Stimulated activated naive CD8-positive, alpha-beta T cell treated with anti-CD3 and anti-CD28 coated beads, Interleukin-15, Interleukin-2, amounts not matched to agents 100 U/mL and 50 U/mL, for 24 hours (primary cell): ENCODE measurements at regions not wholly inside any gene's neighbourhood (a gene's known extent, or its start where the extent isn't known, plus 50 kb on each side); places are given as distances from the start of the nearest gene placed in this dataset.
A peak's percentile ranks its signal among the peaks of the same experiment; 100 is the strongest.
"Not testable (repeated sequence)": the region's sequence is repeated elsewhere in the genome, so short reads cannot be mapped to it uniquely, and the experiment has no call there.

Source experiments
- ATAC-seq: fragments of 150-1000 bp; cut with Tn5 transposase; one replicate; pipeline ENCODE4 v1.10.0; 2021
- DNase-seq: peaks from one replicate; pipeline ENCODE4 v3.0.0; 2021

GRCh38 chr2:143950704-143951103 lies 569.2 kb downstream of the ZEB2 start:
- DNase-seq: no peak
- ATAC-seq: no peak

GRCh38 chr2:143949121-143949848 lies 570.6 kb downstream of the ZEB2 start:
- no peak for ATAC-seq

GRCh38 chr2:143948710-143949109 lies 571.2 kb downstream of the ZEB2 start:
- ATAC-seq (no peak), DNase-seq (no peak)

More at GRCh38 chr2:143949121-143949848, 570.6 kb downstream of the ZEB2 start:
- DNase-seq: no peak

DNA sequence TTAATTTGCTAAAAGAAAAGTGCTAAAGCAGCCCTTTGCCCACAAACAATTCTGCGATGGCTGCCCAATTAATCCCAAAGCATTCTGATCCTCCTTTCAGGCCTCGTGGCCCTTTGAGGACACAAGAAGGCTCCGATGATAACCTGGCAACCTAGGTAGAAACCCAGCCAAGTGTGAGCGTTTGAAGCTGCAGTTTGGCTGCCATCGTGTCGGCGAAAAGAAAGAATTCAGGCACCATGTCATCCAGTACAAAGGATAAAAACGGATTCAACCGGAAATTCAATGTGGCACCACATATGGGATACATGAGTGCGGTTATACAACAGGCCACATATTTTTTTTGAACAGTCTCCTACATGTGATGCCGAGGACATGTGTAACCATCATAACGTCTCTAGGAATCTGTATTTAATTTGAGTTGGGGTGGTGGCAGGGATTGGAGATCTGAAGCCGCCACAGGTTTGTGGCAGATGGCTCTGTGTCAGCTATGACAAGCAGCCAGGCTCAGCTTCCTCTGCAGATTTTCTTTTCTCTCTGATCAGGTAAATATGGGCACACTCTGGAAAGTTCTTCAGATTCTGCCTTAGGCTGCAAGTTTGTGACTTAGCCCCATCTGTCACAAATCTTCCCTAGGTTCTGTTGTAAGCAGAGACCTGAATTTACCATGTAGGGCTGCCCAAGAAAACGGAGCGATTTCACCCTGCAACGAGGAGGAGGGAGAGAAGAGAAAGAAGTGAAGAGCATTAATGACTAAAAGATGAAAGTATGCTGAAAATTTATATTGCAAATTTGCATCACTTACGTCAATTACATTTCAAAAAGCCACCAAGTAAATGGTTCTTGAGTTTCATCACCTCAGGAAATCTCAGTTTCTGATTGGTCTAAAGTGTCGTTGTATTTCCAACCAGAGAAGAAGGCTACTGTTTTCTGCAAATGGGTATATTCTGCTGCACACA lies 573.2 kb downstream of the ZEB2 start:
- ATAC-seq (no peak), DNase-seq (no peak)

GRCh38 chr2:143942486-143942885 lies 577.4 kb downstream of the ZEB2 start:
- DNase-seq (no peak), ATAC-seq (no peak)

- no peak for ATAC-seq
- no peak for DNase-seq
Measured at GRCh38 chr2:143940720-143941119, 579.2 kb downstream of the ZEB2 start.

DNA sequence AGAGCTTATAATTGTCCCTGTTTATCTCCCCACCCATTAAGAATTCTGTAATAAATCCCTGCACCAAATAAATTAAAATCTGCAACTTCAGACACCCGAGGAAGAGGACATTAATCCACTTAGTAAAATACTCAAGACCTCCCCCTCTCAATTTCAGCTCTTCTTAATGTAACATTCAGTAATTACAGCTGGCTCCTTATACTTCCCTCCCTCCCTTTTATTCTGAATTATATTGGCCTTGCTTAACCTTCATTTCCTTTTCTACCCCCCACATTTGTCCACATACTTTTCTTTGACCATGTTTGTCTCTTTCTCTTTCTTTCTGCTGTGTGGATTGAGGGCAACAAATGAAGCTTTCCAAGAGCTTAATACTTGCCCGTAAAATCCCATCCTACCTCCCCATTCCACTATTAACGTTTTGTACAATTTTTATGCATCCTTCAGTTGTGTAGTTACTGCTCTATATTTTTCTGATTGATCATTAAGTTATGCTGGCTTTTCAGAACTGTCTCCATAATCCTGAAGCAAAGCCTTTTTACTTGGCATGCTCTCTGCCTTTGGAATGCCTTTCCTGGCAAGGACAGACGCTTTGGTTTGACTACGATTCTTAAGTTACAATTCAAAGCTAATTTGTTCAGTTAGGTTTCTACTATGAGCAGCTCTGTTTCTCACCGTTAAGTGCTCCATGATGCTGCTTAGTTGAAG lies 580.1 kb downstream of the ZEB2 start:
- no peak for DNase-seq
- no peak for ATAC-seq

GRCh38 chr2:143937723-143938350 lies 582.1 kb downstream of the ZEB2 start:
- no peak for DNase-seq
- no peak for ATAC-seq

DNA sequence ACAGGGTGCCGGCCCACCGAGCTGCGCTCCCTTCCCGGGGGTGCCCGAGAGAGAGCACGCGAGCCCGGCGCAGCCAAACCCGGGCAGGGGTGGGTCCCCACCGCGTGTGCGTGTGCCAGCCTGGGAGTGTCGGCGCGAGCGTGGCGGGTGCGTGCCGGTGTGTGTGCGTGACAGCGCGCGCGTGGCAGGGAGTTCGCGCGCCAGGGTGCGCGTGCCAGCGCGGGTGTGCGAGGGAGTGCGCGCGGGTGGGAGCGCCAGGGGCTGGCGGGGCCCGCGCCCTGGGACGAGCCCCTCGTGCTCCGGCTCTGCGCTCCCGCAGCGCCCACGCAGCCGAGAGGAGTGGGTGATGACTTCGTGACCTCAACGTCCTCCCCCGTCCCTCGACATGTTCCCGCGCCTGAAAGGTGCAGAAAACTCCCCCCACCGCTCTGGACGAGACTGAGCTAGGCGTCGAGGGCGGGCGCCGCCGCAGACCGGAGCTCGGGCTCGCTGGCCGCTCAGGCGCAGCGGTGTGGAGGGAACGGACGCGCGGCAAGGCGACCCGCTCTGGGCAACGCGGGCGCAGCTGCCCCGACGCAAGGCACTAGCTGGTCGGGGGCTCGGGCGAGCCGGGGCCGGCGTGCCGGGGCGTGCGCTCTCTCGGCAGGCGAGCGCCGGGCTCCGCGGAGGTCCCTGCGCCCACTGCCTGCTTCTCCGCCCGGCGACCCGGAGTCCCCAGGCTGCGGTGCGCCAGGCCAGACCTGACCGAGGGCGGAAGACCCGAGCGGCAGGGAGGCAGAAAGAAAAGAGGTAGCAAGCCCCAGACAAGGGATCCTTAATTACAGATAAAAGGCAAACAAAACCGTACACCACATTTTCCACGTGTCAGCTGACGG lies 582.8 kb downstream of the ZEB2 start:
- peak; percentile 57 for ATAC-seq
- peak; percentile 50 for DNase-seq

- ATAC-seq (peak; percentile 8), DNase-seq (no peak)
Measured at GRCh38 chr2:143936538-143936847, 583.4 kb downstream of the ZEB2 start.

DNA sequence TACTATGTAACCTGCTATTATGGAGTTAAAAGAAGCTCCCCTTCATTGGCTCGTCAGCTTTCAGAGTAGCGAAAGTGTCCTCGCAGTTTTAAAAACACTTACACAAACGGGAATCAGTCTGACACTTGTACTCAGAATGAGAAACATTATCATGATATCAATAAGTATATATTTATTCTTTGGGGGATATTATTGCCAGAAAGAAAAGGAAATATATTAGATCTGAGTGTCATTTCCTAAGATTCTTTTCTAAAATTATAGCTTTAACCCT lies 584.5 kb downstream of the ZEB2 start:
- DNase-seq: no peak
- no peak for ATAC-seq

DNA sequence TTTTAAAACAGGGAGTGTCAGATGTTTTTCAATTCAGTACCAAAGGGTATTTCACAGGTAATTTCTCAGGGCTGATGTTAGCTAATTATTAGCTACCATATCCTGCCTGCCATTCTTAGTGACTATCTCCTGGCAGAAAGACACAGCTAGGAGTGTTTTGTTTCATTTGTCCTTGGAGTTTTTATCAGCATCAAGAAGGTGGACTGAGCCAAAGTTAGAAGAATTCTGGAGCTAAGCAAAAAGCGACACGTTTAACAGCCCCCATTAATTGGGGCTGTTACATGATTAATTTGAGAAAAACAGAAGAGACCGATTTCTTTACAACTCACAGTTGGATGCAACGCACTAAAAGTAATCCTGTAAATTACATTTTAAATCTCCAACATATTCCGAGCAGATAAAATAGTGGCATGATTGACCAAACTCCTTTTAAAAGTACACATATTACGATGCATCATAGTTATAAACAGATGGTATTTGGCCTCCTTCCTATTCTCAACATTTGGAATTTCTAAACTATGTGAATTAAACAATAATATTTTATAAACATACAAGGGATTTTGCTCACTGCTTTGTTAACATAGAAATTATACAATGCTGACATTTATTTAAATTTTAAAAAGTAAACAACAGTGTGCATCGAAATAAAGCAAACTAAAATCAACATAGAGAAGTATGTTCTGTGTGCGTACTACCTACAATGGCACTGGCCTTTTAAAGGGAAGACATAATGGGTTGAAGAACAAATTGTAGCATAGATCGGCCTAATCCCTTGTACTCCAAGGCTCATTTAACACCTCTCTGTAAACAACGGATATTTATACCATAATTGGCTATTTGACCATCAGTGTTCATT lies 585.1 kb downstream of the ZEB2 start:
- DNase-seq (no peak), ATAC-seq (no peak)

DNA sequence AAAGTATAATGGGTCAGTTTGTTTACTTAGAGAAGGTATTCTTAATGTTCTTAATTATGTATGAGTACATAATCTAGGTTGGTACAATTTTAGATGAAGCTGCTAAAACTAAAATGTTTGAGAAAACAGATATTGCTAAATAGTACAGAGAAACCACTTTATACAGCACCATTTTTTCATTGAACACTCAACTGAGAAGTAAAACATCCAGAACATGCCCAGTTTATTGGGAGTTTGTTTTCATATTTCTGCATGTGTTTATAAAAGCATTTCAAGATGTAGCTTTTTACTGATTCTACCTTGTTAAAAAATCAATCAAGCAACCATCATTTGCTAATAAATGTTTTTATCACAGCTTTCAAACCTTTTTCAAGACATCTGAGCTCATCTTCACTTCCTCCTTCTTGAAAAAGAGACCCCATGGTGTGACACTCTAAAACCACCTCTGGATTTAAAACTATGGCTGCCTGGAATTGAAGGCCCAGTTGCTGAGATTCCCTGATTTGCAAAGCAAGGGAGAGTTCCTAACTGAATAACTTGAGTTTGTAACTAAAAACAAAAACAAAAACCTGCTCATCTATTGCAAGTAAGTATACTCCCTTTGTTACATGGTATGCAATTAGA lies 585.9 kb downstream of the ZEB2 start:
- no peak for DNase-seq
- no peak for ATAC-seq

DNA sequence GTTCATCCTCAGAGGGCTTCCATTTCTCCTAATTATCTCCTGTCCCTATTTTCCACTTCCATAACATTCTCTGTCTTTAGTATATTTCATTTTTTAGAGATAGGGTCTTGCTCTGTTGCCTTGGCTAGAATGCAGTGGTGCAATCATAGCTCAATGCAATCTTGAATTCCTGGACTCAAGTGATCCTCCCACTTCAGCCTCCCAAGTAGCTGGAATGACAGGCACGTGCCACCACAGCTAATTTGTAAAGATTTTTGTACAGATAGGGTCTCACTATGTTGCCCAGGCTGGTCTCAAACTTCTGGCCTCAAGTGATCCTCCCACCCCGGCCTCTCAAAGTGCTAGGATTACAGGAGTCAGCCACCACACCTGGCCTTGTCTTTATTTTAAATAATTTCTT lies 589.0 kb downstream of the ZEB2 start:
- ATAC-seq (no peak), DNase-seq (no peak)

- ATAC-seq: no peak
- DNase-seq: no peak
Measured at GRCh38 chr2:143928613-143929012, 591.3 kb downstream of the ZEB2 start.

GRCh38 chr2:143928184-143928583 lies 591.7 kb downstream of the ZEB2 start:
- DNase-seq (no peak), ATAC-seq (no peak)

DNA sequence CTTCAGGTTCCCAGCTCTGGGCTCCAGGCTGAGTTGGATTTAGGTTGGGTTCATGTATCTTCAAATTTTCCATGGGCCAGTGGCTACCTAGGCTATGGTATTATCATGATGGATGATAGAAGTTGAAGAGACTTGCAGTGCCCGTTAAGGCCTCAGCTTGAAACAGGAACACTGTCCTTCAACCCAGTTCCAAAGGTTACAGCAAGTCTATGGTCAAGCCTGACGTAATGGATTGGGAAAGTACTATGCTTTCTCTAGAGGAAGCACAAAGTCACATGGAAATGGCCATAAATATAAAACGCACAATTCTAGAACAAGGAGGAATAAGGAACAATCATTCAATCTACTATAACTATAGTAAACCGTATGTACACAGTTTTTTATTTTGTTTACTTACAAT lies 593.2 kb downstream of the ZEB2 start:
- DNase-seq (no peak), ATAC-seq (no peak)

GRCh38 chr2:143922261-143922830 lies 597.6 kb downstream of the ZEB2 start:
- ATAC-seq, DNase-seq: not testable (repeated sequence)

- no peak for ATAC-seq
Measured at GRCh38 chr2:143918465-143918989, 601.4 kb downstream of the ZEB2 start.

DNA sequence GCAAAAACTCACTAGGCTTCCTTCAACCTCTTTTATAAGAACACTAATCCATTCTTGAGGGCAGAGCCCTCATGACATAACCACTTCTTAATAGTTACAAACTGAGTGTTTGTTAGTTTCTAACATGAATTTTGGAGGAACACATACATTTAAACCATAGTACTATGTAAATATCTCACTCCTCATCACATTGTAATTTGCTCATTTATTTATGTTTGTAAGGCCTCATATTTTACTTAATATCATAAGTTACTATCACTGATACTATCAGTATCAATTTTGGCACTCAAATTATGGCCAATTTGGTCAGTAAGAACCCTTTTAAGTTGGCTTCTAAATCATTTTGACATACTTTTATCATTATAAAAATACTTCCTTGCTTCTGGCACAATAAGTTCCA lies 603.1 kb downstream of the ZEB2 start:
- ATAC-seq (no peak), DNase-seq (no peak)

More at GRCh38 chr2:143918465-143918989, 601.4 kb downstream of the ZEB2 start:
- DNase-seq: no peak
